Liver (tissue), 8 donors: ENCODE measurements at regions not wholly inside any gene's neighbourhood (a gene's known extent, or its start where the extent isn't known, plus 50 kb on each side); places are given as distances from the start of the nearest gene placed in this dataset.

Source experiments
- DNase-seq: peaks from one replicate; pipeline ENCODE4 v3.0.0-alpha.2; 2017; ENCODE audit warnings: low spot score
- H3K27ac ChIP-seq, 2 donors: one replicate each; pipeline ENCODE4 v1.7.0; 2013; ENCODE audit warnings: inconsistent platforms in 2 of 2, low read length in 2 of 2, control low read depth in 1 of 2, low read depth in 1 of 2, mild to moderate bottlenecking in 1 of 2
- H3K27me3 ChIP-seq, 4 donors: one replicate each; pipeline versions ENCODE4 v1.6.1 to v1.7.0; 2013; ENCODE audit warnings: low read length in 3 of 4, inconsistent platforms in 1 of 4, mild to moderate bottlenecking in 1 of 4, moderate library complexity in 1 of 4; ENCODE audit not compliant: control insufficient read depth in 4 of 4, insufficient read depth in 4 of 4
- H3K36me3 ChIP-seq, 4 donors: one replicate each; pipeline versions ENCODE4 v1.6.1 to v1.7.0; 2013; ENCODE audit warnings: low read length in 3 of 4, mild to moderate bottlenecking in 3 of 4, low read depth in 1 of 4, moderate library complexity in 1 of 4; ENCODE audit not compliant: control insufficient read depth in 4 of 4, insufficient read depth in 3 of 4
- H3K4me1 ChIP-seq, 4 donors: one replicate each; pipeline versions ENCODE4 v1.6.1 to v1.7.0; 2013; ENCODE audit warnings: low read length in 3 of 4, mild to moderate bottlenecking in 3 of 4, moderate library complexity in 1 of 4; ENCODE audit not compliant: control insufficient read depth in 4 of 4, insufficient read depth in 4 of 4
- H3K4me3 ChIP-seq, 3 donors: one replicate each; pipeline versions ENCODE4 v1.6.1 to v1.7.0; 2013; ENCODE audit warnings: low read length in 3 of 3, control low read depth in 1 of 3, low read depth in 1 of 3, mild to moderate bottlenecking in 1 of 3
- H3K9ac ChIP-seq, 2 donors: one replicate each; pipeline ENCODE4 v1.7.0; 2013; ENCODE audit warnings: low read length in 2 of 2, mild to moderate bottlenecking in 2 of 2, moderate library complexity in 2 of 2, control low read depth in 1 of 2, low read depth in 1 of 2
- H3K9me3 ChIP-seq, 4 donors: one replicate each; pipeline versions ENCODE4 v1.6.1 to v1.7.0; 2013; ENCODE audit warnings: low read length in 3 of 4; ENCODE audit not compliant: control insufficient read depth in 4 of 4
- EGR1 ChIP-seq, 2 donors: IDR thresholded peaks; 2 replicates each; pipeline ENCODE4 v1.6.1; 2016 to 2018; ENCODE audit warnings: antibody characterized with exemption in 2 of 2, low read depth in 2 of 2
- FOXA1 ChIP-seq: IDR thresholded peaks from 2 replicates; pipeline ENCODE4 v1.6.1; 2016; ENCODE audit warnings: antibody characterized with exemption
- FOXA2 ChIP-seq: IDR thresholded peaks from 2 replicates; pipeline ENCODE4 v1.6.1; 2016; ENCODE audit warnings: antibody characterized with exemption
- GABPA ChIP-seq, 2 donors: IDR thresholded peaks in 1 of 2; conservative IDR thresholded peaks in 1 of 2; 2 replicates each; pipeline ENCODE4 v1.6.1; 2016; ENCODE audit warnings: antibody characterized with exemption in 2 of 2, mild to moderate bottlenecking in 1 of 2, moderate library complexity in 1 of 2
- HNF4A ChIP-seq, 2 donors: conservative IDR thresholded peaks; 2 replicates each; pipeline ENCODE4 v1.6.1; 2016; ENCODE audit warnings: antibody characterized with exemption in 2 of 2, mild to moderate bottlenecking in 2 of 2
- HNF4G ChIP-seq: IDR thresholded peaks from 2 replicates; pipeline ENCODE4 v1.6.1; 2016; ENCODE audit warnings: antibody characterized with exemption
- JUND ChIP-seq, 2 donors: IDR thresholded peaks; 2 replicates each; pipeline ENCODE4 v1.6.1; 2016; ENCODE audit warnings: antibody characterized with exemption in 2 of 2
- NR2F2 ChIP-seq: IDR thresholded peaks from 2 replicates; pipeline ENCODE4 v1.6.1; 2016; ENCODE audit warnings: antibody characterized with exemption
- RAD21 ChIP-seq, 2 donors: IDR thresholded peaks; 2 replicates each; pipeline ENCODE4 v1.6.1; 2016; ENCODE audit warnings: antibody characterized with exemption in 2 of 2, mild to moderate bottlenecking in 2 of 2
- RXRA ChIP-seq, 2 donors: IDR thresholded peaks; 2 replicates each; pipeline ENCODE4 v1.6.1; 2017 to 2018; ENCODE audit warnings: antibody characterized with exemption in 2 of 2, mild to moderate bottlenecking in 1 of 2
- SP1 ChIP-seq: IDR thresholded peaks from 2 replicates; pipeline ENCODE4 v1.6.1; 2018; ENCODE audit warnings: antibody characterized with exemption, mild to moderate bottlenecking
- TAF1 ChIP-seq: conservative IDR thresholded peaks from 2 replicates; pipeline ENCODE4 v1.6.1; 2016; ENCODE audit warnings: antibody characterized with exemption, mild to moderate bottlenecking
- YY1 ChIP-seq: IDR thresholded peaks from 2 replicates; pipeline ENCODE4 v1.6.1; 2016; ENCODE audit warnings: antibody characterized with exemption, mild to moderate bottlenecking
- WGBS: extraction: QIAGEN DNeasy Blood & Tissue Kit; methylation state at CpG from one replicate; pipeline ENCODE4 v1.1.7; 2013; 5-methylcytosine and 5-hydroxymethylcytosine counted together
- TF ChIP-seq, protein P1 (sequence below): IDR thresholded peaks from 2 replicates; pipeline ENCODE4 v1.6.1; 2016; ENCODE audit warnings: antibody characterized with exemption, mild to moderate bottlenecking
- TF ChIP-seq, protein P2 (sequence below): IDR thresholded peaks from 2 replicates; pipeline ENCODE4 v1.6.1; 2016; ENCODE audit warnings: antibody characterized with exemption
- TF ChIP-seq, protein P3 (sequence below): IDR thresholded peaks from 2 replicates; pipeline ENCODE4 v1.6.1; 2016; ENCODE audit warnings: antibody characterized with exemption
- TF ChIP-seq, protein P4 (sequence below): IDR thresholded peaks from 2 replicates; pipeline ENCODE4 v1.6.1; 2016; ENCODE audit warnings: antibody characterized with exemption
- TF ChIP-seq, protein P5 (sequence below): fragments of 150-350 bp; IDR thresholded peaks from 2 replicates; pipeline ENCODE4 v1.5.1; 2017; ENCODE audit warnings: improper control_type of control experiment, low read depth, low read length; ENCODE audit not compliant: missing input control
- donor health status: healthy.
- donor health status: healthy.
- donor health status: healthy.
- donor health status: healthy.
- donor health status: healthy.

DNA sequence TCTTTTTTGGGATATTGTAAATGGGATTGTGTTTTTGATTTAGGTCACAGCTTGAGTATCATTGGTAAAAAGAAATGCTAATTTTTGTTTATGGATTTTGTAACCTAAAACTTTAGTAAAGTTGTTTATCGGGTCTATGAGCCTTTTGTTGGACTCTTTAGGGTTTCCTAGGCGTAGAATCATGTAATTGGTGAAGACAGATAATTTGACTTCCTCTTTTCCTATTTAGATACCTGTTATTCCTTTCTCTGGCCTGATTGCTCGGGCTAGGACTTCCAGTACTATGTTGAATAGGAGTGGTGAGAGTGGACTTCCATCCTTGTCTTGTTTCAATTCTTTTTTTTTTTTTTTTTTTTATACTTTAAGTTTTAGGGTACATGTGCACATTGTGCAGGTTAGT, 149.0 kb downstream of the QPCT start:
- Histone ChIP-seq H3K4me1 (no peaks in the 10 kb centered on the region), H3K9me3 (no peaks in the 10 kb centered on the region), H3K36me3 (no peaks in the 10 kb centered on the region), H3K27me3 (no peaks in the 10 kb centered on the region), H3K4me3 (no peak overlapping the region), H3K27ac (no peak overlapping the region), H3K9ac (no peak overlapping the region)
- no peak for DNase-seq
- 94% methylated on average over 3 of the region's 3 CpGs for WGBS
- TF ChIP-seq, protein P1, sequence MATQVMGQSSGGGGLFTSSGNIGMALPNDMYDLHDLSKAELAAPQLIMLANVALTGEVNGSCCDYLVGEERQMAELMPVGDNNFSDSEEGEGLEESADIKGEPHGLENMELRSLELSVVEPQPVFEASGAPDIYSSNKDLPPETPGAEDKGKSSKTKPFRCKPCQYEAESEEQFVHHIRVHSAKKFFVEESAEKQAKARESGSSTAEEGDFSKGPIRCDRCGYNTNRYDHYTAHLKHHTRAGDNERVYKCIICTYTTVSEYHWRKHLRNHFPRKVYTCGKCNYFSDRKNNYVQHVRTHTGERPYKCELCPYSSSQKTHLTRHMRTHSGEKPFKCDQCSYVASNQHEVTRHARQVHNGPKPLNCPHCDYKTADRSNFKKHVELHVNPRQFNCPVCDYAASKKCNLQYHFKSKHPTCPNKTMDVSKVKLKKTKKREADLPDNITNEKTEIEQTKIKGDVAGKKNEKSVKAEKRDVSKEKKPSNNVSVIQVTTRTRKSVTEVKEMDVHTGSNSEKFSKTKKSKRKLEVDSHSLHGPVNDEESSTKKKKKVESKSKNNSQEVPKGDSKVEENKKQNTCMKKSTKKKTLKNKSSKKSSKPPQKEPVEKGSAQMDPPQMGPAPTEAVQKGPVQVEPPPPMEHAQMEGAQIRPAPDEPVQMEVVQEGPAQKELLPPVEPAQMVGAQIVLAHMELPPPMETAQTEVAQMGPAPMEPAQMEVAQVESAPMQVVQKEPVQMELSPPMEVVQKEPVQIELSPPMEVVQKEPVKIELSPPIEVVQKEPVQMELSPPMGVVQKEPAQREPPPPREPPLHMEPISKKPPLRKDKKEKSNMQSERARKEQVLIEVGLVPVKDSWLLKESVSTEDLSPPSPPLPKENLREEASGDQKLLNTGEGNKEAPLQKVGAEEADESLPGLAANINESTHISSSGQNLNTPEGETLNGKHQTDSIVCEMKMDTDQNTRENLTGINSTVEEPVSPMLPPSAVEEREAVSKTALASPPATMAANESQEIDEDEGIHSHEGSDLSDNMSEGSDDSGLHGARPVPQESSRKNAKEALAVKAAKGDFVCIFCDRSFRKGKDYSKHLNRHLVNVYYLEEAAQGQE, result no peak
- TF ChIP-seq TAF1, result no peak
- TF ChIP-seq YY1, result no peak
- TF ChIP-seq NR2F2, result no peak
- TF ChIP-seq, protein P2, sequence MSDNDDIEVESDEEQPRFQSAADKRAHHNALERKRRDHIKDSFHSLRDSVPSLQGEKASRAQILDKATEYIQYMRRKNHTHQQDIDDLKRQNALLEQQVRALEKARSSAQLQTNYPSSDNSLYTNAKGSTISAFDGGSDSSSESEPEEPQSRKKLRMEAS, result no peak
- no peak for TF ChIP-seq HNF4G
- TF ChIP-seq GABPA (IDR thresholded peaks at IDR 0.05 in 1 of 2, conservative IDR thresholded peaks at IDR 0.05 in 1 of 2), result no peak
- no peak for TF ChIP-seq RXRA (IDR thresholded peaks at IDR 0.05)
- TF ChIP-seq, protein P3, sequence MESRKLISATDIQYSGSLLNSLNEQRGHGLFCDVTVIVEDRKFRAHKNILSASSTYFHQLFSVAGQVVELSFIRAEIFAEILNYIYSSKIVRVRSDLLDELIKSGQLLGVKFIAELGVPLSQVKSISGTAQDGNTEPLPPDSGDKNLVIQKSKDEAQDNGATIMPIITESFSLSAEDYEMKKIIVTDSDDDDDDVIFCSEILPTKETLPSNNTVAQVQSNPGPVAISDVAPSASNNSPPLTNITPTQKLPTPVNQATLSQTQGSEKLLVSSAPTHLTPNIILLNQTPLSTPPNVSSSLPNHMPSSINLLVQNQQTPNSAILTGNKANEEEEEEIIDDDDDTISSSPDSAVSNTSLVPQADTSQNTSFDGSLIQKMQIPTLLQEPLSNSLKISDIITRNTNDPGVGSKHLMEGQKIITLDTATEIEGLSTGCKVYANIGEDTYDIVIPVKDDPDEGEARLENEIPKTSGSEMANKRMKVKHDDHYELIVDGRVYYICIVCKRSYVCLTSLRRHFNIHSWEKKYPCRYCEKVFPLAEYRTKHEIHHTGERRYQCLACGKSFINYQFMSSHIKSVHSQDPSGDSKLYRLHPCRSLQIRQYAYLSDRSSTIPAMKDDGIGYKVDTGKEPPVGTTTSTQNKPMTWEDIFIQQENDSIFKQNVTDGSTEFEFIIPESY, result no peak
- TF ChIP-seq RAD21 (IDR thresholded peaks at IDR 0.05), result no peak
- TF ChIP-seq HNF4A (conservative IDR thresholded peaks at IDR 0.05), result no peak
- TF ChIP-seq FOXA1, result no peak
- TF ChIP-seq, protein P4, sequence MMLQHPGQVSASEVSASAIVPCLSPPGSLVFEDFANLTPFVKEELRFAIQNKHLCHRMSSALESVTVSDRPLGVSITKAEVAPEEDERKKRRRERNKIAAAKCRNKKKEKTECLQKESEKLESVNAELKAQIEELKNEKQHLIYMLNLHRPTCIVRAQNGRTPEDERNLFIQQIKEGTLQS, result no peak
- no peak for TF ChIP-seq SP1
- TF ChIP-seq, protein P5, sequence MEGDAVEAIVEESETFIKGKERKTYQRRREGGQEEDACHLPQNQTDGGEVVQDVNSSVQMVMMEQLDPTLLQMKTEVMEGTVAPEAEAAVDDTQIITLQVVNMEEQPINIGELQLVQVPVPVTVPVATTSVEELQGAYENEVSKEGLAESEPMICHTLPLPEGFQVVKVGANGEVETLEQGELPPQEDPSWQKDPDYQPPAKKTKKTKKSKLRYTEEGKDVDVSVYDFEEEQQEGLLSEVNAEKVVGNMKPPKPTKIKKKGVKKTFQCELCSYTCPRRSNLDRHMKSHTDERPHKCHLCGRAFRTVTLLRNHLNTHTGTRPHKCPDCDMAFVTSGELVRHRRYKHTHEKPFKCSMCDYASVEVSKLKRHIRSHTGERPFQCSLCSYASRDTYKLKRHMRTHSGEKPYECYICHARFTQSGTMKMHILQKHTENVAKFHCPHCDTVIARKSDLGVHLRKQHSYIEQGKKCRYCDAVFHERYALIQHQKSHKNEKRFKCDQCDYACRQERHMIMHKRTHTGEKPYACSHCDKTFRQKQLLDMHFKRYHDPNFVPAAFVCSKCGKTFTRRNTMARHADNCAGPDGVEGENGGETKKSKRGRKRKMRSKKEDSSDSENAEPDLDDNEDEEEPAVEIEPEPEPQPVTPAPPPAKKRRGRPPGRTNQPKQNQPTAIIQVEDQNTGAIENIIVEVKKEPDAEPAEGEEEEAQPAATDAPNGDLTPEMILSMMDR, result no peak
- no peak for TF ChIP-seq FOXA2
- TF ChIP-seq JUND (IDR thresholded peaks at IDR 0.05), result no peak

DNA sequence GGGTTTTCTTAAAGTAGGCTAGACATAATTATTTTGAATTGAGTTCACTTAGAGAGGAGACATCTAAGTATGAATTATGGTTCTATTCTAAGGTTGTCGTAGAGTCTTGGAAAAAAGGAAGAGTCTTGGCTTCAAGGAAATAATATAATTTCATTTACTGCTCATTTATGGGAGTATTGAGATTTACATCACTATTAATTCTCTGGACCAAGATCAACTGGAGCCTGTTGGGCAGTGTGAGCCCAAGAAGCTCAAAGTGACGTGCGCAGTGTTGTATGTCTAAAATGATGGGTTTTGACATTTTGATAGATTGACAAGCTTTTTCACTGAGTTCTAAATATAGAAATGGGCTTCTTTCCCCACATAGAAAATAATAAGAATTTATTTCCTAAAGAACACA, 154.7 kb downstream of the QPCT start:
- H3K27me3 ChIP-seq, result no peaks in the 10 kb centered on the region
- H3K4me3 ChIP-seq, result no peak overlapping the region
- H3K27ac ChIP-seq, result no peak overlapping the region
- no peak overlapping the region for H3K9ac ChIP-seq
- WGBS, result 98% methylated on average over 3 of the region's 3 CpGs
- no peaks in the 10 kb centered on the region for H3K9me3 ChIP-seq
- peaks cover 0 to 2% (median 0%) of the 10 kb centered on the region in 4 donors for H3K36me3 ChIP-seq
- H3K4me1 ChIP-seq, result no peaks in the 10 kb centered on the region
- no peak for DNase-seq
- TF ChIP-seq NR2F2 (no peak), GABPA (IDR thresholded peaks at IDR 0.05 in 1 of 2, conservative IDR thresholded peaks at IDR 0.05 in 1 of 2) (no peak), YY1 (no peak), HNF4A (conservative IDR thresholded peaks at IDR 0.05) (no peak), RXRA (IDR thresholded peaks at IDR 0.05) (no peak), TAF1 (no peak), SP1 (no peak), FOXA1 (no peak), EGR1 (IDR thresholded peaks at IDR 0.05; ENCODE audit: low read depth in 2 of 2) (no peak), HNF4G (no peak)
- TF ChIP-seq, protein P1, result no peak
- TF ChIP-seq, protein P2, result no peak
- TF ChIP-seq, protein P5, result no peak
